SK-N-MC (cell line): ENCODE measurements at regions not wholly inside any gene's neighbourhood (a gene's known extent, or its start where the extent isn't known, plus 50 kb on each side); places are given as distances from the start of the nearest gene placed in this dataset.

Experiments used
- EZH2 ChIP-seq: fragments of 200-600 bp; sonication (generic); IDR thresholded peaks from one replicate; pipeline ENCODE4 v1.6.1; 2017; ENCODE audit warnings: antibody characterized with exemption
- FOXP2 ChIP-seq: optimal IDR thresholded peaks from 2 replicates; pipeline ENCODE3; 2011; ENCODE audit warnings: mild to moderate bottlenecking, moderate library complexity; ENCODE audit not compliant: insufficient read depth; ENCODE audit errors: extremely low read length, control extremely low read depth
- POLR2AphosphoS5 ChIP-seq: IDR thresholded peaks from 2 replicates; pipeline ENCODE4 v1.6.1; 2012; ENCODE audit warnings: mild to moderate bottlenecking, low read depth, low read length, borderline replicate concordance

- TF ChIP-seq POLR2AphosphoS5, result no peak
- no peak for TF ChIP-seq EZH2
- no peak for TF ChIP-seq FOXP2
Measured at GRCh38 chr5:162325143-162325727, 257.7 kb downstream of the GABRG2 start.
